ENCODE measurements at regions not wholly inside any gene's neighbourhood (a gene's known extent, or its start where the extent isn't known, plus 50 kb on each side); places are given as distances from the start of the nearest gene placed in this dataset.

GRCh38 chr6:12555267-12555666 is 161.3 kb upstream of the PHACTR1 start:
- DNase-seq (ENCODE audit: low spot score) (no peak), ATAC-seq (no peak)
- H3K4me1 Mint-ChIP-seq = no peaks in the 10 kb centered on the region
- peaks cover 29% of the 10 kb centered on the region for H3K9me3 Mint-ChIP-seq
- no peaks in the 10 kb centered on the region; the same call in 1 of the 2 replicates for H3K27me3 Mint-ChIP-seq (ENCODE audit: low read depth)
- H3K36me3 Mint-ChIP-seq = peaks cover 10% of the 10 kb centered on the region
- no peak for TF ChIP-seq ZNF232 (CRISPR knock-in tag; IDR thresholded peaks at IDR 0.05)
- TF ChIP-seq SMAD3 (CRISPR knock-in tag; IDR thresholded peaks at IDR 0.05; ENCODE audit: borderline replicate concordance) = no peak
- no peak for TF ChIP-seq AFF4 (CRISPR knock-in tag; IDR thresholded peaks at IDR 0.05; ENCODE audit: borderline replicate concordance)
- no peak for TF ChIP-seq ZNF121 (CRISPR knock-in tag; IDR thresholded peaks at IDR 0.05)
- TF ChIP-seq KAT7 (CRISPR knock-in tag; IDR thresholded peaks at IDR 0.05; ENCODE audit: borderline replicate concordance) = no peak
- no peak for TF ChIP-seq ZNF263 (CRISPR knock-in tag; IDR thresholded peaks at IDR 0.05; ENCODE audit: low read depth)
- TF ChIP-seq, protein P1, sequence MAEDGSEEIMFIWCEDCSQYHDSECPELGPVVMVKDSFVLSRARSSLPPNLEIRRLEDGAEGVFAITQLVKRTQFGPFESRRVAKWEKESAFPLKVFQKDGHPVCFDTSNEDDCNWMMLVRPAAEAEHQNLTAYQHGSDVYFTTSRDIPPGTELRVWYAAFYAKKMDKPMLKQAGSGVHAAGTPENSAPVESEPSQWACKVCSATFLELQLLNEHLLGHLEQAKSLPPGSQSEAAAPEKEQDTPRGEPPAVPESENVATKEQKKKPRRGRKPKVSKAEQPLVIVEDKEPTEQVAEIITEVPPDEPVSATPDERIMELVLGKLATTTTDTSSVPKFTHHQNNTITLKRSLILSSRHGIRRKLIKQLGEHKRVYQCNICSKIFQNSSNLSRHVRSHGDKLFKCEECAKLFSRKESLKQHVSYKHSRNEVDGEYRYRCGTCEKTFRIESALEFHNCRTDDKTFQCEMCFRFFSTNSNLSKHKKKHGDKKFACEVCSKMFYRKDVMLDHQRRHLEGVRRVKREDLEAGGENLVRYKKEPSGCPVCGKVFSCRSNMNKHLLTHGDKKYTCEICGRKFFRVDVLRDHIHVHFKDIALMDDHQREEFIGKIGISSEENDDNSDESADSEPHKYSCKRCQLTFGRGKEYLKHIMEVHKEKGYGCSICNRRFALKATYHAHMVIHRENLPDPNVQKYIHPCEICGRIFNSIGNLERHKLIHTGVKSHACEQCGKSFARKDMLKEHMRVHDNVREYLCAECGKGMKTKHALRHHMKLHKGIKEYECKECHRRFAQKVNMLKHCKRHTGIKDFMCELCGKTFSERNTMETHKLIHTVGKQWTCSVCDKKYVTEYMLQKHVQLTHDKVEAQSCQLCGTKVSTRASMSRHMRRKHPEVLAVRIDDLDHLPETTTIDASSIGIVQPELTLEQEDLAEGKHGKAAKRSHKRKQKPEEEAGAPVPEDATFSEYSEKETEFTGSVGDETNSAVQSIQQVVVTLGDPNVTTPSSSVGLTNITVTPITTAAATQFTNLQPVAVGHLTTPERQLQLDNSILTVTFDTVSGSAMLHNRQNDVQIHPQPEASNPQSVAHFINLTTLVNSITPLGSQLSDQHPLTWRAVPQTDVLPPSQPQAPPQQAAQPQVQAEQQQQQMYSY (CRISPR knock-in tag; IDR thresholded peaks at IDR 0.05) = no peak
- TF ChIP-seq ZNF138 (CRISPR knock-in tag; conservative IDR thresholded peaks at IDR 0.05) = no peak
- no peak for TF ChIP-seq SOX15 (CRISPR knock-in tag; IDR thresholded peaks at IDR 0.05)
- TF ChIP-seq RORB (CRISPR knock-in tag; IDR thresholded peaks at IDR 0.05) = no peak
- TF ChIP-seq MLX (CRISPR knock-in tag; IDR thresholded peaks at IDR 0.05) = no peak
- CTCF ChIA-PET = no interaction called here
- no peak overlapping the region for H3K27ac Mint-ChIP-seq
- no peak overlapping the region for H3K4me3 Mint-ChIP-seq
- POLR2A ChIA-PET = interaction anchor here (0.6 kb wide), 1 partner anchor 1705 kb away, joined by 3 read pairs; no protein-coding TSS in a partner anchor

- POLR2A ChIA-PET = interaction anchor here (0.6 kb wide), 1 partner anchor 1705 kb away, joined by 3 read pairs; no protein-coding TSS in a partner anchor
- Mint-ChIP-seq H3K27me3 (ENCODE audit: low read depth) (no peaks in the 10 kb centered on the region; the same call in 1 of the 2 replicates), H3K36me3 (peaks cover 10% of the 10 kb centered on the region)
- TF ChIP-seq ZNF396 (CRISPR knock-in tag; IDR thresholded peaks at IDR 0.05; ENCODE audit: borderline replicate concordance) = no peak
- no peak for TF ChIP-seq OVOL2 (CRISPR knock-in tag; IDR thresholded peaks at IDR 0.05; ENCODE audit: borderline replicate concordance)
- no peak for TF ChIP-seq MLX (CRISPR knock-in tag; IDR thresholded peaks at IDR 0.05)
- no peak for TF ChIP-seq ZNF232 (CRISPR knock-in tag; IDR thresholded peaks at IDR 0.05)
- TF ChIP-seq ZMAT4 (CRISPR knock-in tag; IDR thresholded peaks at IDR 0.05) = no peak
- TF ChIP-seq, protein P2, sequence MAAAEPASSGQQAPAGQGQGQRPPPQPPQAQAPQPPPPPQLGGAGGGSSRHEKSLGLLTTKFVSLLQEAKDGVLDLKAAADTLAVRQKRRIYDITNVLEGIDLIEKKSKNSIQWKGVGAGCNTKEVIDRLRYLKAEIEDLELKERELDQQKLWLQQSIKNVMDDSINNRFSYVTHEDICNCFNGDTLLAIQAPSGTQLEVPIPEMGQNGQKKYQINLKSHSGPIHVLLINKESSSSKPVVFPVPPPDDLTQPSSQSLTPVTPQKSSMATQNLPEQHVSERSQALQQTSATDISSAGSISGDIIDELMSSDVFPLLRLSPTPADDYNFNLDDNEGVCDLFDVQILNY (CRISPR knock-in tag; IDR thresholded peaks at IDR 0.05) = no peak
- no peak for TF ChIP-seq ZNF121 (CRISPR knock-in tag; IDR thresholded peaks at IDR 0.05)
- TF ChIP-seq AR (CRISPR knock-in tag; IDR thresholded peaks at IDR 0.05) = no peak
- TF ChIP-seq, protein P3, sequence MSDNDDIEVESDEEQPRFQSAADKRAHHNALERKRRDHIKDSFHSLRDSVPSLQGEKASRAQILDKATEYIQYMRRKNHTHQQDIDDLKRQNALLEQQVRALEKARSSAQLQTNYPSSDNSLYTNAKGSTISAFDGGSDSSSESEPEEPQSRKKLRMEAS (CRISPR knock-in tag; IDR thresholded peaks at IDR 0.05) = no peak
- no peak for TF ChIP-seq CREM (CRISPR knock-in tag; IDR thresholded peaks at IDR 0.05)
Observed at GRCh38 chr6:12555781-12556180, 160.8 kb upstream of the PHACTR1 start.

More at GRCh38 chr6:12555781-12556180, 160.8 kb upstream of the PHACTR1 start:
- DNase-seq (ENCODE audit: low spot score) = no peak
- CTCF ChIA-PET = no interaction called here
- no peaks in the 10 kb centered on the region for H3K4me1 Mint-ChIP-seq
- ATAC-seq = no peak
- no peak overlapping the region for H3K27ac Mint-ChIP-seq
- H3K9me3 Mint-ChIP-seq = peaks cover 35% of the 10 kb centered on the region
- no peak overlapping the region for H3K4me3 Mint-ChIP-seq
